GM12878 (cell line): ENCODE measurements at regions not wholly inside any gene's neighbourhood (a gene's known extent, or its start where the extent isn't known, plus 50 kb on each side); places are given as distances from the start of the nearest gene placed in this dataset.

Source experiments
- ATAC-seq: fragments of 200-7000 bp; cut with Tn5 transposase; 3 replicates; pipeline ENCODE4 v1.9.1; 2020; ENCODE audit warnings: mild to moderate bottlenecking, moderate library complexity
- BruUV-seq: library from RNA; stranded (reverse); fragments of 400-500 nt; replicated peaks from 2 replicates; lab custom pipeline; 2021; lab: Mats Ljungman, UMichigan
- CTCF ChIA-PET: fragments of 300-600 bp; sonication (Branson Sonifier 250); formaldehyde crosslinking; extraction: SDS; loops from one replicate; lab custom pipeline; 2021; ENCODE audit warnings: inconsistent platforms; lab: Yijun Ruan, JAX
- POLR2A ChIA-PET: fragments of 350-600 bp; formaldehyde crosslinking; extraction: SDS; loops from one replicate; lab custom pipeline; 2021; ENCODE audit warnings: inconsistent platforms; lab: Charles Lee
- RAD21 ChIA-PET: fragments of 300-600 bp; sonication (Branson Sonifier 250); formaldehyde crosslinking; loops from one replicate; lab custom pipeline; 2023; ENCODE audit warnings: antibody characterized with exemption; ENCODE audit not compliant: unreplicated experiment; lab: Charles Lee
- SMC1A ChIA-PET: fragments of 300-600 bp; sonication (Branson Sonifier 250); formaldehyde crosslinking; loops from one replicate; lab custom pipeline; 2023; ENCODE audit not compliant: unreplicated experiment, uncharacterized antibody; lab: Charles Lee
- DNase-seq: peaks from one replicate; pipeline ENCODE4 v3.0.0-alpha.2; 2011; ENCODE audit warnings: low read depth, low spot score
- FAIRE-seq: peaks from 3 replicates; lab custom pipeline; 2011; peaks lifted over from hg19 to GRCh38; lab: Jason Lieb, UNC
- H2AFZ ChIP-seq: 2 replicates; pipeline ENCODE4 v1.6.0; 2011; ENCODE audit warnings: low read depth, low read length, control low read depth; ENCODE audit not compliant: control insufficient read depth
- H3K27ac ChIP-seq: 2 replicates; pipeline ENCODE4 v1.5.1; 2011; ENCODE audit warnings: control low read depth; ENCODE audit not compliant: control insufficient read depth, insufficient read depth
- H3K27me3 ChIP-seq, 2 experiments: replicated peaks in 1 of 2; 2 replicates each; pipeline versions ENCODE4 v1.6.0 to v1.6.1; 2011; ENCODE audit warnings: low read length in 1 of 2; ENCODE audit not compliant: control insufficient read depth in 2 of 2, insufficient read depth in 2 of 2
- H3K36me3 ChIP-seq, 2 experiments: 2 replicates each; pipeline ENCODE4 v1.5.1; 2011; ENCODE audit warnings: low read length in 1 of 2; ENCODE audit not compliant: control insufficient read depth in 2 of 2, insufficient read depth in 2 of 2
- H3K4me1 ChIP-seq: 2 replicates; pipeline ENCODE4 v1.6.1; 2011; ENCODE audit warnings: mild to moderate bottlenecking, low read length, moderate library complexity, mixed read lengths; ENCODE audit not compliant: control insufficient read depth, insufficient read depth
- H3K4me2 ChIP-seq: 2 replicates; pipeline ENCODE4 v1.6.0; 2011; ENCODE audit warnings: control low read depth; ENCODE audit not compliant: control insufficient read depth, insufficient read depth
- H3K4me3 ChIP-seq: fragments of 200-600 bp; sonication (generic); 2 replicates; pipeline ENCODE4 v1.5.1; 2016
- H3K79me2 ChIP-seq: 2 replicates; pipeline ENCODE4 v1.6.0; 2011; ENCODE audit warnings: low read length; ENCODE audit not compliant: control insufficient read depth, insufficient read depth
- H3K9ac ChIP-seq: 2 replicates; pipeline ENCODE4 v1.8.0; 2011; ENCODE audit warnings: low read length, control low read depth, mixed read lengths; ENCODE audit not compliant: control insufficient read depth, insufficient read depth
- H3K9me3 ChIP-seq: replicated peaks from 3 replicates; pipeline ENCODE4 v1.5.1; 2011; ENCODE audit warnings: mild to moderate bottlenecking, low read length; ENCODE audit not compliant: control insufficient read depth, insufficient read depth
- H4K20me1 ChIP-seq: 2 replicates; pipeline ENCODE4 v1.6.0; 2011; ENCODE audit not compliant: control insufficient read depth, insufficient read depth
- ASH2L ChIP-seq: fragments of 300-600, 200-600 bp; sonication (generic); IDR thresholded peaks from 2 replicates; pipeline ENCODE4 v1.6.1; 2017; ENCODE audit warnings: low read depth, mild to moderate bottlenecking, borderline replicate concordance
- FOS ChIP-seq: IDR thresholded peaks from 3 replicates; pipeline ENCODE4 v1.6.1; 2011; ENCODE audit warnings: borderline replicate concordance; ENCODE audit not compliant: insufficient read length; ENCODE audit errors: extremely low read depth
- FOXK2 ChIP-seq: fragments of 450-650 bp; IDR thresholded peaks from 2 replicates; pipeline ENCODE4 v1.6.1; 2017; ENCODE audit warnings: mild to moderate bottlenecking, moderate library complexity
- PKNOX1 ChIP-seq: fragments of 450-650 bp; IDR thresholded peaks from 2 replicates; pipeline ENCODE4 v1.6.1; 2016; ENCODE audit warnings: mild to moderate bottlenecking
- SP1 ChIP-seq: IDR thresholded peaks from one replicate; pipeline ENCODE4 v1.6.1; 2011; ENCODE audit warnings: low read depth, low read length
- WGBS: methylation state at CpG from one replicate; pipeline ENCODE4 v1.1.6; 2016; ENCODE audit warnings: low lambda C conversion rate; ENCODE audit not compliant: insufficient replicate concordance, insufficient coverage; ENCODE audit errors: missing lambda C conversion rate; 5-methylcytosine and 5-hydroxymethylcytosine counted together
- in situ Hi-C: fragments of 300-500 bp; cut with MboI; formaldehyde crosslinking; loops from 9 replicates; pipeline ENCODE4 v1.14.3; 2018; ENCODE audit warnings: mixed read lengths
- intact Hi-C: fragments of 100-400 bp; cut with micrococcal nuclease; formaldehyde crosslinking; loops from one replicate; pipeline ENCODE4 v1.14.2; 2022; ENCODE audit not compliant: unreplicated experiment

- WGBS = 0% methylated on average over 1 of the region's 1 CpG
- H2AFZ ChIP-seq = no peak overlapping the region
- ChIA-PET POLR2A (no interaction called here), CTCF (no interaction called here), SMC1A (interaction anchor here (1.2 kb wide), 1 partner anchor 28 kb away, joined by 3 read pairs; no protein-coding TSS in a partner anchor), RAD21 (no interaction called here)
- H3K9ac ChIP-seq = no peak overlapping the region
- H3K27me3 ChIP-seq = no peaks in the 10 kb centered on the region
- no peak overlapping the region for H3K27ac ChIP-seq
- no peaks in the 10 kb centered on the region for H3K79me2 ChIP-seq
- BruUV-seq = no TSS peak
- in situ Hi-C loops = no loop called here
- no peak overlapping the region for H3K4me3 ChIP-seq
- no peaks in the 10 kb centered on the region for H3K36me3 ChIP-seq
- H3K9me3 ChIP-seq = no peaks in the 10 kb centered on the region
- ATAC-seq (no peak), FAIRE-seq (no peak), DNase-seq (no peak)
- no peaks in the 10 kb centered on the region for H4K20me1 ChIP-seq
- no peak for TF ChIP-seq ASH2L
- TF ChIP-seq SP1 = no peak
- H3K4me1 ChIP-seq = no peaks in the 10 kb centered on the region
- no peak overlapping the region for H3K4me2 ChIP-seq
- intact Hi-C loops = no loop called here
Measured at GRCh38 chr3:67896130-67896529, 241.7 kb upstream of the SUCLG2 start.

GRCh38 chr3:67894510-67894909, 240.1 kb upstream of the SUCLG2 start:
- RAD21 ChIA-PET = no interaction called here
- no peak overlapping the region for H2AFZ ChIP-seq
- no peak for TF ChIP-seq FOXK2
- no peak for TF ChIP-seq PKNOX1
- TF ChIP-seq FOS = no peak
- TF ChIP-seq, all 136 proteins: peak for 0
- in situ Hi-C loops (no loop called here), intact Hi-C loops (no loop called here)
- Histone ChIP-seq H4K20me1 (no peaks in the 10 kb centered on the region), H3K9me3 (no peaks in the 10 kb centered on the region), H3K27ac (no peak overlapping the region), H3K9ac (no peak overlapping the region), H3K4me2 (no peak overlapping the region), H3K27me3 (no peaks in the 10 kb centered on the region), H3K4me3 (no peak overlapping the region), H3K79me2 (no peaks in the 10 kb centered on the region), H3K36me3 (no peaks in the 10 kb centered on the region), H3K4me1 (no peaks in the 10 kb centered on the region)
- SMC1A ChIA-PET = no interaction called here
- DNase-seq (no peak), ATAC-seq (no peak), FAIRE-seq (no peak)
- 10% methylated on average over 4 of the region's 4 CpGs for WGBS
- no TSS peak for BruUV-seq
- CTCF ChIA-PET = no interaction called here
- POLR2A ChIA-PET = no interaction called here
